CD8-positive, alpha-beta memory T cell (primary cell): ENCODE measurements at regions not wholly inside any gene's neighbourhood (a gene's known extent, or its start where the extent isn't known, plus 50 kb on each side); places are given as distances from the start of the nearest gene placed in this dataset.

Experiments
- CTCF ChIA-PET: fragments of 350-600 bp; sonication (Branson Sonifier 250); formaldehyde crosslinking; loops from one replicate; lab custom pipeline; 2021; ENCODE audit warnings: antibody characterized with exemption; lab: Charles Lee
- POLR2A ChIA-PET: fragments of 350-600 bp; sonication (Branson Sonifier 250); formaldehyde crosslinking; loops from one replicate; lab custom pipeline; 2021; ENCODE audit warnings: antibody characterized with exemption; lab: Charles Lee
- DNase-seq, 5 donors: peaks; one replicate each; pipeline versions ENCODE4 v3.0.0 to v3.0.0-alpha.2; 2020 to 2022; ENCODE audit warnings: mixed read lengths in 1 of 5
- H3K27ac ChIP-seq: one replicate; pipeline ENCODE4 v1.7.0; 2013; ENCODE audit warnings: low read depth, mild to moderate bottlenecking, low read length, moderate library complexity
- H3K27me3 ChIP-seq: 2 replicates; pipeline ENCODE4 v1.7.0; 2013; ENCODE audit warnings: low read length, mild to moderate bottlenecking; ENCODE audit not compliant: insufficient read depth, poor library complexity, severe bottlenecking
- H3K36me3 ChIP-seq: 2 replicates; pipeline ENCODE4 v1.7.0; 2013; ENCODE audit warnings: mild to moderate bottlenecking, low read length, moderate library complexity; ENCODE audit not compliant: insufficient read depth
- H3K4me1 ChIP-seq: 2 replicates; pipeline ENCODE4 v1.7.0; 2013; ENCODE audit warnings: mild to moderate bottlenecking, low read length, moderate library complexity; ENCODE audit not compliant: insufficient read depth
- H3K4me3 ChIP-seq: 2 replicates; pipeline ENCODE4 v1.7.0; 2013; ENCODE audit warnings: mild to moderate bottlenecking, low read length
- H3K9me3 ChIP-seq: 2 replicates; pipeline ENCODE4 v1.7.0; 2013; ENCODE audit warnings: mild to moderate bottlenecking, low read length
- H3K27ac Mint-ChIP-seq, 8 donors: one replicate each; pipeline ENCODE4 v1.8.0; 2020 to 2021; ENCODE audit warnings: mixed read lengths in 8 of 8, mild to moderate bottlenecking in 6 of 8, inconsistent platforms in 3 of 8, moderate library complexity in 3 of 8
- H3K27me3 Mint-ChIP-seq, 2 donors: one replicate each; pipeline ENCODE4 v1.8.0; 2020 to 2021; ENCODE audit warnings: mixed read lengths in 2 of 2, mild to moderate bottlenecking in 1 of 2, moderate library complexity in 1 of 2
- H3K36me3 Mint-ChIP-seq, 3 donors: one replicate each; pipeline ENCODE4 v1.8.0; 2020 to 2021; ENCODE audit warnings: mixed read lengths in 3 of 3, inconsistent platforms in 1 of 3, mild to moderate bottlenecking in 1 of 3
- H3K4me1 Mint-ChIP-seq, 3 donors: one replicate each; pipeline ENCODE4 v1.8.0; 2020 to 2021; ENCODE audit warnings: mixed read lengths in 3 of 3, inconsistent platforms in 1 of 3, mild to moderate bottlenecking in 1 of 3
- H3K4me3 Mint-ChIP-seq, 7 donors: one replicate each; pipeline ENCODE4 v1.8.0; 2020 to 2021; ENCODE audit warnings: mixed read lengths in 7 of 7, mild to moderate bottlenecking in 6 of 7, moderate library complexity in 4 of 7, inconsistent platforms in 2 of 7
- H3K9me3 Mint-ChIP-seq, 5 donors: one replicate each; pipeline ENCODE4 v1.8.0; 2020 to 2022; ENCODE audit warnings: mixed read lengths in 5 of 5, mild to moderate bottlenecking in 3 of 5, moderate library complexity in 2 of 5, inconsistent platforms in 1 of 5

DNA sequence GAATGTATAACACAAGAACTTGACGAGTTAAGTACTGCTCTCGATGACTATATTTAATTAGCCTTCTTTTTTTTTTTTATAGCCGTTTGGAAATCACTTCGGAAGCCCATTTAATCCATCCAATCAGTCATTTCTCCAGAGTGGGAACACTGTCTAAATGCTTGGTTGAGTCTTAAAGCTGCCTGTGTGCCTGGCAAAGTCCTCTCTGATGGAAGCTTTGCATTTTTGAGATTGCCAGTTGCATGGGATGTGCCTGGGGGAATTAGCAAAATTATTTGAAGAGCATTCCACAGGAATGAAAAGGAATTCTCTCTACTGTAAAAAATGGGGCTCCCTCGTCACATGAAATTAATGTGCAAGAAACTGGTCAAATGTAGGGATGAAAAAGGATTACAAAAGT is 398.8 kb upstream of the RPS6KA3 start:
- Histone ChIP-seq H3K4me1 (no peaks in the 10 kb centered on the region), H3K27me3 (no peaks in the 10 kb centered on the region), H3K4me3 (no peak overlapping the region), H3K36me3 (no peaks in the 10 kb centered on the region), H3K27ac (no peak overlapping the region), H3K9me3 (no peaks in the 10 kb centered on the region)
- Mint-ChIP-seq H3K27ac (no peak overlapping the region), H3K4me3 (no peak overlapping the region), H3K9me3 (peaks cover 0 to 2% (median 0%) of the 10 kb centered on the region in 5 donors), H3K27me3 (peaks cover 2 to 7% of the 10 kb centered on the region in 2 donors), H3K36me3 (no peaks in the 10 kb centered on the region), H3K4me1 (no peaks in the 10 kb centered on the region)
- POLR2A ChIA-PET = no interaction called here
- no peak for DNase-seq
- CTCF ChIA-PET = no interaction called here

DNA sequence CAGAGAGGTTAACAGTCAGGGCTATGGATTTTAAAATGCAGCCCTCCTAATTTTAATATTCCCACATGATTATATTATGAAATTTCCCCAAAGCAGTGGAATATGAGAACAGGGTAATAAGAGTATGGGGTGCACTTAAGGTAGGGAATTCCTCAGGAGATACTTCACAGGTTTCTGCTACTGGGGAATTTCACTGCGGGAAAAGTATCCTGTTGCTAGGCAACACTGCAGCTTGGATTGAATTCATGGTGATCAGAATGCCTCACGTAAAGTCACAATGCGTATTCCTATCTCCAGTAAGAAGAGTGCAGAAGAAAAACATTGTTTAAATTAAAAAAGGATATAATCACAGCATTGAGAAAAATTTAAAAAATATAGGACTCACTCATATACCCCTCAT is 398.1 kb upstream of the RPS6KA3 start:
- ChIA-PET CTCF (no interaction called here), POLR2A (no interaction called here)
- DNase-seq = no peak
- H3K4me3 ChIP-seq = no peak overlapping the region
- H3K9me3 ChIP-seq = no peaks in the 10 kb centered on the region
- no peak overlapping the region for H3K27ac ChIP-seq
- H3K4me3 Mint-ChIP-seq = no peak overlapping the region
- H3K4me1 Mint-ChIP-seq = no peaks in the 10 kb centered on the region
- H3K27ac Mint-ChIP-seq = no peak overlapping the region
- peaks cover 2 to 7% of the 10 kb centered on the region in 2 donors for H3K27me3 Mint-ChIP-seq
- H3K36me3 ChIP-seq = no peaks in the 10 kb centered on the region
- H3K4me1 ChIP-seq = no peaks in the 10 kb centered on the region
- no peaks in the 10 kb centered on the region for H3K36me3 Mint-ChIP-seq
- H3K27me3 ChIP-seq = no peaks in the 10 kb centered on the region
- peaks cover 0 to 2% (median 0%) of the 10 kb centered on the region in 5 donors for H3K9me3 Mint-ChIP-seq

DNA sequence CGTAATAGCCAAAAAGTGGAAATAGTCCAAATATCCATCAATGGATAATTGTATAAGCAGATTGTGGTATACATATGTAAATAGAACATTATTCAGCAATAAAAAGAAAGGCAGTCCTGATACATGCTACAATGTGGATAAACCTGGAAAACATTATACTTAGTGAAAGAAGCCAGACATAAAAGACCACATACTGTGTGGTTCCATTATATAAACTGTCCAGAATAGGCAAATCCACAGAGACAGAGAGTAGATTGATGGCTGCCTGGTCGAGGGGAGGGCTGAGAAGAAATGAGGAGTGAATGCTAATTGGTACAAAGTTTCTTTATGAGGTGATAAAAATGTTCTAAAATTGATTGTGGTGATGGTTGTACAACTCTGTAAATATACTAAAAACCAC is 397.4 kb upstream of the RPS6KA3 start:
- POLR2A ChIA-PET = no interaction called here
- H3K4me3 ChIP-seq = no peak overlapping the region
- H3K36me3 Mint-ChIP-seq = no peaks in the 10 kb centered on the region

DNA sequence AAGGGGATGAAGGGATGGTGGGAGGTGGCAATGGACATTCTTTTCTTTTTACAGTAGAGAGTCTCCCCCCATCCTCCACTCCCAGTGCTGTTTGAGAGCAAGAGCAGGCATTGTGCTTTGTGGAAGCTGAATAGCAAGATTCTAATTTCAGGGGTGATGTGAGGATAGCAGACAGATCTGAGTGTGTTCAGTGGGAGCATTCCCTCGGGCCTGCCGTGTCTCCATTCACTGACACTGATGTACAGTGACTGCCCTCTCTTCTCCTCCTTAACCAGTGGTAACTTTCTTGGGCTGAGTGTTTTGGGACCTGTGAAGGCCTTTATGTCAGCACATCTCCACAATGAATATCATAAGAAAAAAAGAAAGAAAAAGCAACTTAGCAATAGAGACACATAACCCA is 396.6 kb upstream of the RPS6KA3 start:
- ChIA-PET POLR2A (no interaction called here), CTCF (no interaction called here)
- Histone ChIP-seq H3K4me1 (no peaks in the 10 kb centered on the region), H3K4me3 (no peak overlapping the region), H3K9me3 (no peaks in the 10 kb centered on the region), H3K27me3 (no peaks in the 10 kb centered on the region), H3K36me3 (no peaks in the 10 kb centered on the region), H3K27ac (no peak overlapping the region)
- Mint-ChIP-seq H3K4me1 (no peaks in the 10 kb centered on the region), H3K27ac (no peak overlapping the region), H3K9me3 (peaks cover 0 to 2% (median 0%) of the 10 kb centered on the region in 5 donors), H3K4me3 (no peak overlapping the region), H3K27me3 (peaks cover 2 to 7% of the 10 kb centered on the region in 2 donors), H3K36me3 (no peaks in the 10 kb centered on the region)
- DNase-seq = no peak

More for the DNA sequence above, 397.4 kb upstream of the RPS6KA3 start:
- Mint-ChIP-seq H3K27ac (no peak overlapping the region), H3K27me3 (peaks cover 2 to 7% of the 10 kb centered on the region in 2 donors), H3K9me3 (peaks cover 0 to 2% (median 0%) of the 10 kb centered on the region in 5 donors), H3K4me3 (no peak overlapping the region), H3K4me1 (no peaks in the 10 kb centered on the region)
- CTCF ChIA-PET = no interaction called here
- H3K36me3 ChIP-seq = no peaks in the 10 kb centered on the region
- H3K9me3 ChIP-seq = no peaks in the 10 kb centered on the region
- no peak overlapping the region for H3K27ac ChIP-seq
- no peaks in the 10 kb centered on the region for H3K27me3 ChIP-seq
- DNase-seq = no peak
- no peaks in the 10 kb centered on the region for H3K4me1 ChIP-seq

DNA sequence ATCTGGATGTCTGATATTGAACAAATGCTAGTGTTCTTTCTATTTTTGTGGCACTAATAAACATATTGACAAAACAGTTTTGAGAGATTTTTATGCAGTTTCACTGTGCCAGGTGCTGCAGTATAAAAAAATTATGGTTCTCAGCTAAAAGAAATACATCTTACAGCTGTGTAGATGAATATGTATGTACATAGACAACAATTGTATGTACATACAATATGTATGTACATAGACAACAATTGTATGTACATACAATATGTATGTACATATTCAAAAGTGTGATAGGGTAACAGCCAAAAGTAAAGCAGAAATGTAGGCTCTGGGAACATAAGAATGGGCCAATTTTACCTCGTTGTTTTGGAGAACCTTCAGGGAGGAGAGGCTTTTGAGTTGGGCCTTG is 390.0 kb upstream of the RPS6KA3 start:
- H3K36me3 Mint-ChIP-seq = no peaks in the 10 kb centered on the region
- Histone ChIP-seq H3K4me1 (no peaks in the 10 kb centered on the region), H3K9me3 (no peaks in the 10 kb centered on the region), H3K27me3 (no peaks in the 10 kb centered on the region), H3K27ac (no peak overlapping the region), H3K36me3 (no peaks in the 10 kb centered on the region), H3K4me3 (no peak overlapping the region)
- no peak for DNase-seq
- H3K27me3 Mint-ChIP-seq = peaks cover 2 to 3% of the 10 kb centered on the region in 2 donors
- H3K4me1 Mint-ChIP-seq = no peaks in the 10 kb centered on the region
- H3K4me3 Mint-ChIP-seq = no peak overlapping the region
- peaks cover 0 to 2% (median 0%) of the 10 kb centered on the region in 5 donors for H3K9me3 Mint-ChIP-seq
- H3K27ac Mint-ChIP-seq = no peak overlapping the region
- ChIA-PET CTCF (no interaction called here), POLR2A (no interaction called here)

DNA sequence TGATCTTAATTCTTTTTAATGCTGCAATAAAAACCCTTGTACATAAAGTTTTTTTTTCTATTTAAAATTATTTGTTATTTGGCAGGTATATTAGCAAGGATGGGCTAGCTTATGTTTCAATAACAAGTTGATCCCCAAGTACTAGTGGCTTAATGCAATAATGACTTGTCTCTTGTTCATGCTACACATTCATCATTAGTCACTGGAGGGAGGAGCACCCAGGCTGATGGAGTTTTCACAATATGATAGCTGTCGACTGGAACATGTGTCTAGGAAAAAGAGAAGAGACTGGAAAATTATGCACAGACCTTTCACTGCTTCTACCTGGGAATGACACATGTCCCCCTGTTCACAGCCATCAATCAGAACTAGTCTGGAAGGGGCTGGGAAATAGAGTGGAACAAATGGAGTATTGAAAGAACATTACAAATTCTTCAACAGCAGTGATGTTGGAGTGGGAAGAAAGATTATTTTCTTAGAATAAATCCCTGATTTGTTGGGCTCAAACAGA is 387.9 kb upstream of the RPS6KA3 start:
- DNase-seq = no peak
- Histone ChIP-seq H3K36me3 (no peaks in the 10 kb centered on the region), H3K4me3 (no peak overlapping the region), H3K27ac (no peak overlapping the region), H3K4me1 (no peaks in the 10 kb centered on the region), H3K9me3 (no peaks in the 10 kb centered on the region), H3K27me3 (no peaks in the 10 kb centered on the region)
- H3K4me3 Mint-ChIP-seq = no peak overlapping the region
- H3K27me3 Mint-ChIP-seq = no peaks in the 10 kb centered on the region
- H3K4me1 Mint-ChIP-seq = no peaks in the 10 kb centered on the region
- H3K9me3 Mint-ChIP-seq = peaks cover 0 to 2% (median 0%) of the 10 kb centered on the region in 5 donors
- POLR2A ChIA-PET = no interaction called here
- CTCF ChIA-PET = no interaction called here
- no peak overlapping the region for H3K27ac Mint-ChIP-seq
- no peaks in the 10 kb centered on the region for H3K36me3 Mint-ChIP-seq

DNA sequence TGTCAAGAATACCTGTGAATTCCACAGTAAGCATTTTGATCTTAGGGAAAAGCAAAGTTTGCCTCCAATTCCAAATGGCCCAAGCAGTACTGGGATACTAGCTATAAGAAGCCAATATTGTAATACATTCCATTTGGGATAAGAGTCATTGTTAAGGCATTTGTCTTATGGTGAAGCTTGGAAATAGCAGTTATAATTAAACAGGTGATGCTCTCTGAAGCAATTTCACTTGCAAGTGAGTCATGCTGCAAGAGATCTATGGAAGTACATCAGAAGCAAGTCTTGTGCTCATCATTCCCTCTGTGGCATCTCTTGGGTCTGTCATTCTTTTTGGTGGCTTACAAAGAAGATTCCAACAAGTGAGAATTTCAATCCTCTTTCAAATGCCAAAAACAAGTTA is 386.4 kb upstream of the RPS6KA3 start:
- peaks cover 0 to 3% (median 0%) of the 10 kb centered on the region in 5 donors for H3K9me3 Mint-ChIP-seq
- ChIA-PET POLR2A (no interaction called here), CTCF (no interaction called here)
- H3K36me3 Mint-ChIP-seq = no peaks in the 10 kb centered on the region
- no peaks in the 10 kb centered on the region for H3K27me3 ChIP-seq
- no peaks in the 10 kb centered on the region for H3K36me3 ChIP-seq
- H3K27ac Mint-ChIP-seq = no peak overlapping the region
- peaks cover 0 to 2% of the 10 kb centered on the region in 2 donors for H3K27me3 Mint-ChIP-seq
- H3K4me3 Mint-ChIP-seq = no peak overlapping the region
- no peaks in the 10 kb centered on the region for H3K4me1 Mint-ChIP-seq
- H3K9me3 ChIP-seq = no peaks in the 10 kb centered on the region
- H3K27ac ChIP-seq = no peak overlapping the region
- no peak overlapping the region for H3K4me3 ChIP-seq
- H3K4me1 ChIP-seq = no peaks in the 10 kb centered on the region
- no peak for DNase-seq

DNA sequence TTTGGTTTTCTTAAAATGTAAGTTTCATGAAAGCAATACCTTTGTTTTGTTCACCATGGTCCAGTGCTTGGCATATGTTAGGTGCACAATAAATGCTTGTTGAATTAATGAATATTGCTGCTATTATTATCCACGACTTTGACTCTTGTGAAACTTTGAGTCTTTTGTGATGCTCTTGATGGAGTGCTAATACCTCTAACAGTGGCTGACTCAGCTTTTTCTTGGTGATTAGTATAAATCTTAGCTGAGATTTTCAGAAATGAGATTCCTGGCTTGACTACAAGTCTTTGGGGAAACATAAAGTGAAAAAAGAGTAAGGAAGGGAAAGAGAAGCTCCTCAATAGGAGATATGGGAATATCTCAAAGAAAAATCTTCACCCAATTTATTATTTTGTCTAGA is 375.2 kb upstream of the RPS6KA3 start:
- H3K4me1 Mint-ChIP-seq = no peaks in the 10 kb centered on the region

More for the DNA sequence above, 375.2 kb upstream of the RPS6KA3 start:
- Histone ChIP-seq H3K4me1 (no peaks in the 10 kb centered on the region), H3K36me3 (no peaks in the 10 kb centered on the region), H3K27me3 (no peaks in the 10 kb centered on the region), H3K4me3 (no peak overlapping the region), H3K27ac (no peak overlapping the region), H3K9me3 (no peaks in the 10 kb centered on the region)
- Mint-ChIP-seq H3K9me3 (peaks cover 0 to 3% (median 0%) of the 10 kb centered on the region in 5 donors), H3K27ac (no peak overlapping the region), H3K27me3 (peaks cover 0 to 8% of the 10 kb centered on the region in 2 donors), H3K4me3 (no peak overlapping the region), H3K36me3 (no peaks in the 10 kb centered on the region)
- ChIA-PET POLR2A (no interaction called here), CTCF (no interaction called here)
- DNase-seq = no peak
